Peyer's patch (tissue), 4 donors: ENCODE measurements at regions not wholly inside any gene's neighbourhood (a gene's known extent, or its start where the extent isn't known, plus 50 kb on each side); places are given as distances from the start of the nearest gene placed in this dataset.

Experiments
- DNase-seq, 3 donors: peaks; one replicate each; pipeline ENCODE4 v3.0.0-alpha.2; 2017 to 2019
- H3K27ac ChIP-seq, 4 donors: fragments of 200-600 bp; sonication (generic); one replicate each; pipeline ENCODE4 v1.5.1; 2016 to 2019
- H3K27me3 ChIP-seq, 2 donors: fragments of 200-600 bp; sonication (generic); one replicate each; pipeline ENCODE4 v1.5.1; 2019
- H3K36me3 ChIP-seq, 3 donors: fragments of 200-600 bp; sonication (generic); one replicate each; pipeline ENCODE4 v1.5.1; 2016 to 2019
- H3K4me1 ChIP-seq, 4 donors: fragments of 200-600 bp; sonication (generic); one replicate each; pipeline ENCODE4 v1.5.1; 2016 to 2019
- H3K4me3 ChIP-seq, 4 donors: fragments of 200-600 bp; sonication (generic); 1 replicate in 3 of 4; 2 replicates in 1 of 4; pipeline ENCODE4 v1.5.1; 2016 to 2019; ENCODE audit warnings: mild to moderate bottlenecking in 1 of 4
- H3K9me3 ChIP-seq, 4 donors: fragments of 200-600 bp; sonication (generic); one replicate each; pipeline ENCODE4 v1.5.1; 2016 to 2019; ENCODE audit warnings: mild to moderate bottlenecking in 1 of 4
- CTCF ChIP-seq, 6 experiments: fragments of 450-650 bp in 4 of 6; fragments of 200-600 bp in 2 of 6; sonication (generic) in 1 of 6; IDR thresholded peaks; one replicate each; pipeline ENCODE4 v1.5.1; 2017 to 2019; ENCODE audit warnings: antibody characterized with exemption in 6 of 6, mild to moderate bottlenecking in 3 of 6, moderate library complexity in 1 of 6
- POLR2A ChIP-seq, 2 donors: fragments of 450-650 bp; IDR thresholded peaks; one replicate each; pipeline ENCODE4 v1.5.1; 2017; ENCODE audit warnings: antibody characterized with exemption in 2 of 2, mild to moderate bottlenecking in 2 of 2, moderate library complexity in 2 of 2

DNA sequence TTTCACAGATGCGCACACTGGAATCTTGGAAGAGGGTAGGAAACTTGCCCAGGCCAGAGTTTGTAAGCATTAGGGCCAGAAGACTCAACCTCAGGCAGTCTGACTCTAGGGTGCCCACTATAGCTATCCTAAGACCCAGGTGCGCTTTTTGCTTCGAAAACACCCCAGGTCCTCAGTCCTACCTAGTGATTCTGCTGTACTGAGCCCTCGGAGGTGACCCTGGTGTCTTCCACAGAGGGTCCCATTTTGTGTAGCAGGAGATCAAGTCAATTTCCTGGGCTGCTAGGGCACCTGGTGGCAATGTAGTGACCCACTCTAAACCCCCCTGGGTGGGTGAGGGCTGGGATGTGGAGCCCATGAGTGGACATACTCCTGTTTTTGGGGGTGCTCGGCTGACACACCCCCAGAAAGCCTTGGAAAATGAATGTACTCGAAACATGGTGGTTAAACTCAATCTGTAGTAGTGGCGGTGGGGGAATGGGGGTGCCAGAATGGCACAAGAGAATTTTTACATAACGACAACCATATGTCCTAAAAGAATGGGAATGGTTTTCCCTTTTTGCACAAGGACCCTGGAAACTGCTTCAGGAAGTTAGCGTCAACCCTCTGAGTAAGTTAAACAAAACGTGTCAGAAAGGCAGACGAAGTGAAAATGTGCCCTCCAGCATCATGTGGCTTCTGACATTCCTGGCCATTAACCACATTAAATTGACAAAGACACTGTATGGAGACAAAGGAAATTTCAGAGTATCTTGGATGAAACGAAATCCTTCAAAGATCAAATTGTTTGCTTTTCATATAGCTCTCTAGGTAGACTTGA, 218.0 kb upstream of the COPS8 start:
- no peaks in the 10 kb centered on the region for H3K9me3 ChIP-seq
- H3K27ac ChIP-seq = no peak overlapping the region
- no peak for TF ChIP-seq POLR2A (IDR thresholded peaks at IDR 0.05)
- no peak for TF ChIP-seq CTCF (IDR thresholded peaks at IDR 0.05)
- H3K4me3 ChIP-seq = no peak overlapping the region
- no peaks in the 10 kb centered on the region for H3K36me3 ChIP-seq
- DNase-seq = peak in 1 of 3 donors; percentile 21
- H3K4me1 ChIP-seq = no peaks in the 10 kb centered on the region
- H3K27me3 ChIP-seq = no peaks in the 10 kb centered on the region

DNA sequence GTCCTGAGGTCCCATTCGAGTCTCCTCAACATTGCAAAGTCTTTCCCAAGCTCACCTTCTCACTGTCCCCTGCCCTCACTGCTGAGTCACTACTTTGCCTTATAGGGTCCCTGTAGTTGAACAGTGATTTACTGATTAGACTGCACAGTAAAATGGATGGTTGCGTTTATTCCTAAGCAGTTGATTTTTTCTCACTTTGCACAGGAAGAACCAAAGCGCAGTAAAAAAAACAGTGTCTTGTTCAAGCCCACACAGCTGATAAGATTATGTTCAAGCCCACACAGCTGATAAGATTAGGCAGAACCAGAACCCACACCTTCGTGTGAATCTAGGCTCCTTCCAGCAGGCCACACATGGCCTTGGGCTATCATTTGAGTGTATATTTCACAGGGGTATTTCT, 215.3 kb upstream of the COPS8 start:
- Histone ChIP-seq H3K27me3 (no peaks in the 10 kb centered on the region), H3K9me3 (no peaks in the 10 kb centered on the region), H3K4me1 (no peaks in the 10 kb centered on the region), H3K4me3 (no peak overlapping the region), H3K36me3 (no peaks in the 10 kb centered on the region), H3K27ac (peak overlapping the region in 1 of 4 donors; percentile 70)
- no peak for TF ChIP-seq POLR2A (IDR thresholded peaks at IDR 0.05)
- no peak for TF ChIP-seq CTCF (IDR thresholded peaks at IDR 0.05)
- DNase-seq = no peak

DNA sequence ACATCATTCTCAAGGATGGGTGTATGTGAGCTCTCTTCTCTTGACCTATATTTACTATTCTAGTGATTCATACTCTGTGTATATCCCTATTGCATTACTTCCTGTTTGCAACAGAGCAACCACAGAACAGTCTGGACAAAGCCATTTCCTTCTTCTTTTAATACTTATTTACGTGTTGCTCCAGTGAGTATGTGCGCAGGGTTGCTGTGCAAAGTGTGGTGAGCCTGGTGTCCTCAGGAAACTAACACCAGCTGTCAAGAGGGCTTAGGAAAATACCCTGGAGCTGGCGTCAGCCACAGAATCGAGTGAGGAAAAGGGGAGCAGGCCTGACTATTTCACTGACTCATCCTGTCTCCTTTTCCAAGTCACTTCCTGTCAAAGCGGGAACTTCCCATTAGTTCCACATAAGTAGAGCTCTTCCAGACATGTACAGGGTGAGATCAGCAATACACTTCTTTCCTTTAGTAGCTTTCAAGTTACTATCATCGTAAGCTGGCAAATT, 214.1 kb upstream of the COPS8 start:
- Histone ChIP-seq H3K4me3 (no peak overlapping the region), H3K9me3 (no peaks in the 10 kb centered on the region), H3K4me1 (no peaks in the 10 kb centered on the region), H3K36me3 (no peaks in the 10 kb centered on the region), H3K27ac (peak overlapping the region in 3 of 4 donors; percentile 49 to 73 (median 70)), H3K27me3 (no peaks in the 10 kb centered on the region)
- TF ChIP-seq CTCF (IDR thresholded peaks at IDR 0.05) = no peak
- peak in 1 of 2 donors; percentile 6 for TF ChIP-seq POLR2A (IDR thresholded peaks at IDR 0.05)
- DNase-seq = peak in 1 of 3 donors; percentile 75

- Histone ChIP-seq H3K4me1 (no peaks in the 10 kb centered on the region), H3K9me3 (no peaks in the 10 kb centered on the region)
- no peak for DNase-seq
These were observed 213.7 kb upstream of the COPS8 start for GRCh38 chr2:236872015-236872414.

GRCh38 chr2:236872981-236873380, 212.7 kb upstream of the COPS8 start:
- peak overlapping the region in 1 of 4 donors; percentile 70 for H3K27ac ChIP-seq
- no peaks in the 10 kb centered on the region for H3K36me3 ChIP-seq
- no peak for TF ChIP-seq CTCF (IDR thresholded peaks at IDR 0.05)
- TF ChIP-seq POLR2A (IDR thresholded peaks at IDR 0.05) = no peak
- no peaks in the 10 kb centered on the region for H3K27me3 ChIP-seq
- H3K9me3 ChIP-seq = no peaks in the 10 kb centered on the region
- no peaks in the 10 kb centered on the region for H3K4me1 ChIP-seq
- no peak for DNase-seq
- H3K4me3 ChIP-seq = no peak overlapping the region

More at GRCh38 chr2:236872015-236872414, 213.7 kb upstream of the COPS8 start:
- no peak for TF ChIP-seq POLR2A (IDR thresholded peaks at IDR 0.05)
- no peak for TF ChIP-seq CTCF (IDR thresholded peaks at IDR 0.05)
- H3K36me3 ChIP-seq = no peaks in the 10 kb centered on the region
- H3K27me3 ChIP-seq = no peaks in the 10 kb centered on the region
- no peak overlapping the region for H3K4me3 ChIP-seq
- peak overlapping the region in 3 of 4 donors; percentile 49 to 73 (median 70) for H3K27ac ChIP-seq
